ENCODE measurements at regions not wholly inside any gene's neighbourhood (a gene's known extent, or its start where the extent isn't known, plus 50 kb on each side); places are given as distances from the start of the nearest gene placed in this dataset.

- Histone ChIP-seq H3K4me2 (no peak overlapping the region), H3K27ac (no peak overlapping the region), H3K27me3 (no peaks in the 10 kb centered on the region), H3K36me3 (replicated peaks; ENCODE audit: insufficient read depth, low read depth) (no peaks in the 10 kb centered on the region), H3K79me2 (no peaks in the 10 kb centered on the region), H3K9me3 (ENCODE audit: low read depth) (no peaks in the 10 kb centered on the region), H3K4me3 (no peak overlapping the region), H3K4me1 (ENCODE audit: insufficient read depth) (no peaks in the 10 kb centered on the region), H3K9me2 (replicated peaks; ENCODE audit: insufficient read depth) (no peaks in the 10 kb centered on the region), H4K20me1 (ENCODE audit: insufficient read depth, poor library complexity, severe bottlenecking) (no peaks in the 10 kb centered on the region), H2AFZ (no peak overlapping the region)
- no peak for TF ChIP-seq EZH2 (IDR thresholded peaks at IDR 0.05; ENCODE audit: borderline replicate concordance)
- no peak for TF ChIP-seq EZH2phosphoT487 (IDR thresholded peaks at IDR 0.05; ENCODE audit: low read depth, severe bottlenecking, unreplicated experiment)
- TF ChIP-seq CTCF (IDR thresholded peaks at IDR 0.05; ENCODE audit: poor library complexity), result no peak
- 87% methylated on average over 2 of the region's 2 CpGs for WGBS (ENCODE audit: low lambda C conversion rate, missing lambda C conversion rate)
- no peak for DNase-seq (ENCODE audit: low spot score)
Measured at GRCh38 chr4:32435308-32435707, 1715.1 kb downstream of the PCDH7 start.

GRCh38 chr4:32436816-32437215, 1716.6 kb downstream of the PCDH7 start:
- Histone ChIP-seq H2AFZ (no peak overlapping the region), H3K9me2 (replicated peaks; ENCODE audit: insufficient read depth) (no peaks in the 10 kb centered on the region), H4K20me1 (ENCODE audit: insufficient read depth, poor library complexity, severe bottlenecking) (no peaks in the 10 kb centered on the region), H3K4me1 (ENCODE audit: insufficient read depth) (no peaks in the 10 kb centered on the region), H3K9me3 (ENCODE audit: low read depth) (no peaks in the 10 kb centered on the region), H3K4me3 (no peak overlapping the region), H3K27ac (no peak overlapping the region), H3K27me3 (no peaks in the 10 kb centered on the region), H3K36me3 (replicated peaks; ENCODE audit: insufficient read depth, low read depth) (no peaks in the 10 kb centered on the region), H3K79me2 (no peaks in the 10 kb centered on the region), H3K4me2 (no peak overlapping the region)
- no peak for DNase-seq (ENCODE audit: low spot score)
- TF ChIP-seq CTCF (IDR thresholded peaks at IDR 0.05; ENCODE audit: poor library complexity), result no peak
- TF ChIP-seq EZH2phosphoT487 (IDR thresholded peaks at IDR 0.05; ENCODE audit: low read depth, severe bottlenecking, unreplicated experiment), result no peak
- no peak for TF ChIP-seq EZH2 (IDR thresholded peaks at IDR 0.05; ENCODE audit: borderline replicate concordance)
- 79% methylated on average over 3 of the region's 3 CpGs for WGBS (ENCODE audit: low lambda C conversion rate, missing lambda C conversion rate)

- Histone ChIP-seq H3K4me3 (no peak overlapping the region), H3K4me2 (no peak overlapping the region), H2AFZ (no peak overlapping the region), H3K79me2 (no peaks in the 10 kb centered on the region), H3K27me3 (no peaks in the 10 kb centered on the region), H3K36me3 (replicated peaks; ENCODE audit: insufficient read depth, low read depth) (no peaks in the 10 kb centered on the region), H3K4me1 (ENCODE audit: insufficient read depth) (no peaks in the 10 kb centered on the region), H3K9me2 (replicated peaks; ENCODE audit: insufficient read depth) (no peaks in the 10 kb centered on the region), H3K9me3 (ENCODE audit: low read depth) (no peaks in the 10 kb centered on the region), H4K20me1 (ENCODE audit: insufficient read depth, poor library complexity, severe bottlenecking) (no peaks in the 10 kb centered on the region), H3K27ac (no peak overlapping the region)
- TF ChIP-seq EZH2 (IDR thresholded peaks at IDR 0.05; ENCODE audit: borderline replicate concordance) (no peak), CTCF (IDR thresholded peaks at IDR 0.05; ENCODE audit: poor library complexity) (no peak), EZH2phosphoT487 (IDR thresholded peaks at IDR 0.05; ENCODE audit: low read depth, severe bottlenecking, unreplicated experiment) (no peak)
- WGBS (ENCODE audit: low lambda C conversion rate, missing lambda C conversion rate), result 63% methylated on average over 3 of the region's 3 CpGs
- DNase-seq (ENCODE audit: low spot score), result no peak
Measured at GRCh38 chr4:32440391-32440790, 1720.2 kb downstream of the PCDH7 start.

- no peaks in the 10 kb centered on the region for H3K27me3 ChIP-seq
- no peak overlapping the region for H2AFZ ChIP-seq
- H3K4me2 ChIP-seq, result no peak overlapping the region
- no peaks in the 10 kb centered on the region for H3K9me2 ChIP-seq (replicated peaks; ENCODE audit: insufficient read depth)
- H3K27ac ChIP-seq, result no peak overlapping the region
- TF ChIP-seq EZH2 (IDR thresholded peaks at IDR 0.05; ENCODE audit: borderline replicate concordance), result no peak
- TF ChIP-seq CTCF (IDR thresholded peaks at IDR 0.05; ENCODE audit: poor library complexity), result no peak
- no peak for TF ChIP-seq EZH2phosphoT487 (IDR thresholded peaks at IDR 0.05; ENCODE audit: low read depth, severe bottlenecking, unreplicated experiment)
- no peaks in the 10 kb centered on the region for H3K79me2 ChIP-seq
- no peaks in the 10 kb centered on the region for H4K20me1 ChIP-seq (ENCODE audit: insufficient read depth, poor library complexity, severe bottlenecking)
- H3K4me3 ChIP-seq, result no peak overlapping the region
- no peaks in the 10 kb centered on the region for H3K36me3 ChIP-seq (replicated peaks; ENCODE audit: insufficient read depth, low read depth)
- peaks cover 6% of the 10 kb centered on the region for H3K4me1 ChIP-seq (ENCODE audit: insufficient read depth)
- no peaks in the 10 kb centered on the region for H3K9me3 ChIP-seq (ENCODE audit: low read depth)
- no peak for DNase-seq (ENCODE audit: low spot score)
- 100% methylated on average over 1 of the region's 1 CpG for WGBS (ENCODE audit: low lambda C conversion rate, missing lambda C conversion rate)
Measured at GRCh38 chr4:32454482-32454881, 1734.3 kb downstream of the PCDH7 start.
